Endometrium (tissue), 2 donors: ENCODE measurements at regions not wholly inside any gene's neighbourhood (a gene's known extent, or its start where the extent isn't known, plus 50 kb on each side); places are given as distances from the start of the nearest gene placed in this dataset.
A peak's percentile ranks its signal among the peaks of the same experiment; 100 is the strongest.

Experiments used
- FAIRE-seq: peaks from 2 replicates; lab custom pipeline; 2012; peaks lifted over from hg19 to GRCh38; lab: Jason Lieb, UNC
- donor health status: control.
- donor health status: control.

DNA sequence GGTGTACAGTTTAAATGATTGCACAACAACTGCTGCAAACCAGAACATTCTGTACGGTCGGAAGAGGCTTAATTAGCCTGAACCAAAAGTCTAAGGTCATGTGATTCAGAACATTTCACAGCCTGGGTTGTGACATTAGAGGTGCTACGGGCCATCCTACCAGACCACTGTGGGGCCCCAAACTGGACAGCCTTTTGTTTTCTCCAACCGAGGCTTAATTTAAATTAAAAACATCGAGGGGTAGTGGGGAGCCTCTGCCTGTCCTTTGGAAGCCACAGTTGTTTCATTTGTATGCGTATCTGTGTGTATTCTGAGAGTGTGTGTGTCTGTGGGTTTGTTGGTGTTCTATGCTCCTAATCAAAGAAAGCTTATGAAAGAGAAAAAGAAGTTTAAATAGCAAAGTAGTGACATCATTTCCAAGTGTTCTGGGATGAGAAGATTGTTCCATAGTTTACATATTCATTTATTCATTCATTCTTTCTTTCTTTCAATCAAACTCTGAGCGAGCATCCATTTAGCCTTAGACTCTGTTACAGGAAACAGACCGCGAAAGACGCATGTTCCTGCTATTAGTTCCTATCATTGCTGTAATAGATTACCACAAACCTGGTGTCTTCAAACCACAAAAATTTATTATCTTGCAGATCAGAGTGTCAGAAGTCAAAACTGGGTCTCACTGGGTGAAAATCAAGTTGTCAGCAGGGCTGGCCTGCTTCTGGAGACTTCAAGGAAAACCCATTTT is 444.8 kb downstream of the FOXO1 start:
- no peak for FAIRE-seq

DNA sequence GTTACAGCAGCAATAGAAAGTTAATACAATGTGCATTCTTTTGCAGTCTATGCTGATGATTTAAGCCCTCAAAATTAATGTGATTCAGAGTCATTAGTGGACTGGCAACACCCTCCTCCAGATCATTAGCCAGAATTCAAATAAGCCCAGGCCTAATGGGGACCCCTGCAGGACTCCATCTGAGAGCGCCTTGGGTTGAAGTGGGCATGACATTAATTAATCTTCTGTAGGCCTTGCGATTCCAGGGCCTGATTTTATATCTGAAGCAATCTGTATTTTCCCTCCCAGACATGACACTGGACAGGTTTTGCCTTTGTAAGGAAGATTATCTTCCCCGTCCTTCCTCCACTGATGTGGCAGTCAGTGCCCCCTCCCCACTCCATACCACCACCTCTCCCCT is 442.9 kb downstream of the FOXO1 start:
- FAIRE-seq: no peak

DNA sequence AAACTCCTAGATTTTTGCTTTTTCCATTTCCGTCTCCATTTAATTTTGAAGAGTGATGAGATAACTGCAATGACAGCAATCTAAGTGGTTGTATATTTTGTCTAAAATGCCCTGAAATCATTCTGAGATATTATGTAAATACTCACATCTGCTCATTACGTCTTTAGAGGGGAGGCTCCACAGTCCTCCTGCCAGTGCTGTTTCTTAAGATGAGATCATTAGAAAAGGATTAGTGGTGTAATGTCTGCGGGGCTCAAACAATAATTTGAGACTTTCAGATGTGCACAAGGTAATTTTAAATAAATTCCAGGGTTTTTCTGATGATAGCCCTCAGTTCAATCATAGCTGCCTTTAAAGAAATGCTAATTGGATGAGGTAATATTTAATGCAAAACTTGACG is 437.9 kb downstream of the FOXO1 start:
- FAIRE-seq: peak; percentile 66

DNA sequence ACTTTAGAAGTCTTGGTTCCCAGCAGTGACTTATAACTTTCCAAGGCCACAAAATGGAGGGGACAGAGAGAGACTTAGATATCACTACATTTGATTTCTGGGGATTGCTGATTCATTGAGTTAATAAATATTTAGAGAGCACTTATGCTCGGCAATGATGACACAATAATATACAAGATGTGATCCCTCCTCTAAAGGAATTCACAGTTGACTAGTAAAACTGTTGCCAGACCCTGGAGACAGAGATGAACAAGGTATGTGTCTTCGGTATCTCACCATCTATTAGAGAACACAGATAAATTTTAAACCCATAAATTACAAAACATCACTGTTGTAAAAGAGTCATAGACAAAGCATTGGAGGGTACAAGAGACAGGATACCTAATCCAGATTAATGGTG is 437.5 kb downstream of the FOXO1 start:
- no peak for FAIRE-seq

DNA sequence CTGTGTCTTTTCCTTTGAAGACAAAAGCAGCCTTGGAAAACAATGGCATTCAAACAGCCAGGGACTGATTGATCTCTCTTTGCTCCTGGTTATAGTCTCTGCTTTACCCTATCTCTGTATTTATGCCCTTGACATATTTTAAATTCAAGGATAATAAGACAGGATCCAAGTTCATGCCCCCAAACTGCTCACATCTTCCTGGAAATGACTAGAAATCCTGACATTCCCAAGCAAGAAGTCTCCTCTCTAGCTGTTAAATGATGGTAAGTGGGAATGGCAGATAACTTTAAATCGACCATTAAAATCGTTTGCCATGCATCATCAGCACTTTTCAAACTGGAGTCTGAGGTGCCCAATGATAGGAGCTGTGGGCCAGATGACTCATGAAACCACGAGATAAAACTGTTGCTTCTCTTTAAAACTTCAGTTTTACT is 435.6 kb downstream of the FOXO1 start:
- no peak for FAIRE-seq

DNA sequence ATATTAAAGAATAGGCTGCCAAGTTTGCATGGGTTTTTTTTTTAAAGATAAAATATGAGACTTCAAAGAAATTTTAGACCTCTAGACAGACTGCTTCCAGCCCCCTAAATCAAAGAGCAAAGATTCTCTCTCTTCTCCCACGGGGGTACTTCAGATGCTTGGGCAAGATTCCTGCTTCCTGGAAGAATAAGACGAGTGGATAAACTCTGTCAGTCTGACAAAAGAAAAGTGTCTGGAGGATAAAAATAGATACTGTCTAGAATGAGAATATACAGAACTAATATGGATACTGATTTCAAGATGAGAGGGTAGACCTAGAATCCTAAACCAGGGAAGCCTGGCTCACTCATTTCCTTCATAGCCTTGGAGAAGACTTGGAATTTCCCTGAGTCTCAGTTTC is 435.1 kb downstream of the FOXO1 start:
- FAIRE-seq: no peak

DNA sequence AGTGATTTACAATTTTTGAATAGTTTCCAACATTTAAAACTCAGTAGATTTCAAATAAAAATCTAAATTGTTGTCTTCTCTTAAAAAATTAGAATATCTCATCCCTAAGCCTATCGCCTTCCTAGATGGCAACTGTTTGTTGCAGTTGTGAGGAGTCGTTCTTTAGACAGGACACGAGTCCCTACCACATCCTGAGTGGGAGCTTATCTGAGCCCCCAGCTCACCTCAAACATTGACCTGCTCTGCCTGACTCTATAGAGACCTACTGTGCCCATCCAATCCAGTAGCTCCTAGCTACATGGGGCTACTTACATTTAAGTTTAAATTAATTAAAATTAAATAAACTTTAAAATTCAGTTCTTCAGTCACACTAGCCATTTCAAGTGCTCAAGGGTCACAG is 434.7 kb downstream of the FOXO1 start:
- no peak for FAIRE-seq

DNA sequence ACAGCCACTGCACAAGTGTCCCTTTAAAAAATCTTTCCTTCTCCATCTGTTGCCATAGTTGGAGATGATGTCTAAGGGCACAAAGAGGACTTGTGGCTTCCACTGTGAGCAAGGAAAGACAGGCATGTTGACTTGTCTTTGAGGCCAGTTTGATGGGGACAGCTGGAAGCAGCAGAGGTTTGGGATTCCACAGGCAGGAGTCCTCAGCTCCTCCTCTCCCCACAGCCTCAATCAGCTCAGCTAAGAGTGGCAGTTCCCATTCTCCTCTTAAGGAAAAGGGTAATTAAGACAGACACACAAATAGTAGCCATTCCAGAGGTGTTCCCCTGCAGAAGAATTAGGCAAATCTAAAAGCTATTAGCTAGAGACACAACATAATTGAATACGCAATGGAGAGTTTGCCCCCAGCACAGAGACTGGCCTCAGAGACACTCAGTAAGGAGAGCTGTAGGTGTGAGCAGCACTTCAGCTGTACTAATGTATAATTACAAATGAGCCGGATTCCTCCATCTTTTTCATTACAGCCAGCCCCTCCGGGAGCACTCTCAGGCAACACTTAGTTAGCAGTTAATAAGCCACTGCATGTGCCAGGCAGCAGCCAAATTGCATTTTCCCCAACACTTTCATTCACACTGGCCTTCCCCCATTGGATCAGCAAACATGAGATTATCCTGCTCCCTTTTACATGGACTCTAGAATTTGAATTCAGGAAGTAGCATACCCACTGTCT is 434.0 kb downstream of the FOXO1 start:
- no peak for FAIRE-seq

DNA sequence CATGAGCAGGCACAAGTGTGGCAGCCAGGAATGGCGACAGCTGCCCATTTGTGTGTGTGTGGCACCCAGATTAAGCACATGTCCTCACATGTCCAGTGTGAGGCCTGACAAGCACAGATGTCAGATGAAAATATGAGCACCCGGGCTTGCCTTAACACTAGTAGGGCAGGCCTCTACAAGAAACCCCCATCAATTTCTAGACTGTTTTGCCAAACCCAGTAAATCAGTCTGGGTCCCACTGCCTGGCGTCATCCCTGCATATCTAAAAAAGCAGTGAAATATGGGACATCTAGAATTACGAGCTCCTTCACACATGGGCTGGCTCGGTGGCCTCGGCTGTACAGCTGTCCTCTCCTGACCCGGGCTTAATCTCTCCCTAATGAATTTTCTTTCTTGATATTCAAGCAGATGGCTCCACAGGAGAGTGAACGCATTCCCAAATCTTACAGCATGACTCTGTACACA is 432.7 kb downstream of the FOXO1 start:
- FAIRE-seq: no peak

DNA sequence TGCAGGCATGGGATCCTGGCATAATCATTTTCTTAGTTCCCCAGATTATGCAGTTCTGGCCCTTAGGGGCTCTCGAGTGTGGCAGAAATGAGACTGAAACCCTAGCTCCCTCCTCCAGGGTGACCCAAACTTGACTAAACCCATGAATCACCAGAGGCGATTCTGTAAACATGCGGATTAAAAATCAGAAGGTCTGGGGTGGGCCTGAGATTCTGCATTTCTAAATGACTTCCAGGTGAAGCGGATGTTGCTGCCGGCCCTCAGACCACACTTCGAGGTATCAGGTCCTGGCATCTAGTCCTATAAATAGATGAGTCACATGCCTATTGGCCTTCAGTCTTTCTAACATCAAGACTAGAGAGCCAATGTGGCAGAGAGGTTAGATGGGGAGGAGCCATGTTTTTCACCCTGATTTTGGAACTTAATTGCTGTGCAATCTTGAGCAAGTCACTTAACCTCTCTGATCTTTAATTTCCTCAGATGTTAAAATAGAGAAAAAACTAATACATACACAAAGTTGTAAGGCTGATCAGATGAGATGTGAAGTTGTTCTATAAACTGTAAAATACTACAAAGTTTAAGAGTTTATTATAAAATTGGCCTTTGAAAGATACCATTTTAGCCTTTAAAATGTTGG is 431.2 kb downstream of the FOXO1 start:
- FAIRE-seq: no peak

DNA sequence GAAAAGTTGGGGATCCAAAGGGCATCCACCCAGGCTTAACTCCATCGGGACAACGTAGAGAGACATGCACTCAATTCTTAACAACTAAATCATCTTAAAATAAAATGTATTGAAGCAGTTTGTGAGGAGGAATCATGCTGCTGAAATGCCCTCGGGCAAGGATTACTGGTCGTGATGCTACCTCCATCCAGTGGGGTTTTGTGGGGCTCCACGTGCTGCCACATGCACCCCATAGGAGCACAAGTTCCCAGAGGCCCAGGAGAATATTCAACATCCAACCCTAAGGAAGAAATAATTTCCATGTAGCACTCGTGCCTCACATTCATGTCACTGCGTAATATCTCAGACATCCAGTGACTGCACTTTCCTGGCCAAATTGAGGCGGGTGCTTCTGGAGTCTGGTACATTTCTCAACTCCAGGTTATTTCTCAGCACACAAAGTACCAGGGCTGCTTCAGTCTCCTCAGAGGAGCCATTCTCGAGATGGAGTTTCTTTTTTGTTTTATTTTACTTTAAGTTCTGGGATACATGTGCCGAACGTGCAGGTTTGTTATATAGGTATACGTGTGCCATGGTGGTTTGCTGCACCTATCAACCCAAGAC is 429.8 kb downstream of the FOXO1 start:
- no peak for FAIRE-seq

DNA sequence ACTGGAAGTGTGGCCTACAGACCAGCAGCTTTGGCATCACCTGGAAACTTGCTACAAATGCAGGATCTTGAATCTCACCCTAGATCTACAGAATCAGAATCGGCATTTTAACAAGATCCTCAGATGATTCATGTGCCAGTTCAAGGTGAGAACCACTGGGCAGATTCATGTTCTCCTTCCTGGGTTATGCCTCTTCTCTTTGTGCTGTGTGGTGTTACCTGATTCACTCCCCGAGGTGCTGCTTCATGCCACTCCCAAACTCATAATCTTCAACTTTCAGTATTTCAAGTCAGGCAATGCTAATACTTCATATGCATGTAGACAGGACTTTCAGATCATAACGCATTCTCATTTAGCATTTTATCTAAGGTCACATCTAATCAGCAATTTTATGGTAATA is 427.7 kb downstream of the FOXO1 start:
- no peak for FAIRE-seq

DNA sequence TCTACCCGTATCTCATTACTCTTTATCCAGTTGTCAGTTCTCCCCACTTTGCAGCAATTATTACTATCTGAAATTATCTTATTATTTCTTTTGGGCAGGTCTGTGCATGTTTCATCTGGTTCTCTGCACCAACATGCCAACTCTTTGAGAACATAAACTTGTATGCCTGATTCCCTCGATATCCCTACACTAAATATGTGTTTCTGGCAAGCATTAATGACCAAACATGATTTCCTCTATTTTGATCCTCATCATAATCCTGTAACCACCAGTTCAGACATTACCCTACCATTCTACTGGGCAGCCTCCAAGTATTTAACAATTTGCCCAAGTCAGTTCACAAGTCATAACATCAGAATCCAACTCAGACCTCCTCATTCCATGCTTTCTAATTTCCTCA is 426.1 kb downstream of the FOXO1 start:
- FAIRE-seq: no peak

DNA sequence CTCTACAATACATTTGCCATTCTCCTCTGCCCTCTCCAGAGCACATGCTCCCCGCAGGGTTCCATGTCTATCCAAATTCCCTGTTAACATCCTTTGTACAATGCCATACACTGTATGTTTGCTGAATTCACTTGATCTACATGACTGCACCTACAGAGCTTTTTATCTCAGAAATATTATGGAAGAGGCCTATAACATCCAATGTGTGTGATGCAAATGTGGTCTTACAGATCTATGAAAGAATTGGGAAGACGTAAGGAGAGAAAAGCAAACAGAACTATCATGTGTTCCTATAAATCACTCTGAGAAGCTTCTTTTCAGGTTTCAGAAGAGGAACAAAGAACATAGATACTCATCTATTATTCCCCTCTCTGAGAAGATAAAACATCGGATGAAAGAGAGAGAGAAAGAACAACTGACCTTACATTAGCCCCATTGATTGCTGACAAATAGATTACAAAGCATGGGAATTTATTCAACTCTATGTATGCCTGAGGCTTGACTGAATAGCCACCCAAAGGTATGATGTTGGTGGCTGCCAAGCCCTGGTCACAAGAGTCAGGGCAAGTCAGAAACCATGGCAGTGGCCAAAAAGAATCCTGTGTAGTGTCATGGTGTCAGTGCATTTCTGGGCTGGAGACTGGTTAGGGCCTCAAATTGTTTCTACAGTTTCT is 425.2 kb downstream of the FOXO1 start:
- FAIRE-seq: no peak

DNA sequence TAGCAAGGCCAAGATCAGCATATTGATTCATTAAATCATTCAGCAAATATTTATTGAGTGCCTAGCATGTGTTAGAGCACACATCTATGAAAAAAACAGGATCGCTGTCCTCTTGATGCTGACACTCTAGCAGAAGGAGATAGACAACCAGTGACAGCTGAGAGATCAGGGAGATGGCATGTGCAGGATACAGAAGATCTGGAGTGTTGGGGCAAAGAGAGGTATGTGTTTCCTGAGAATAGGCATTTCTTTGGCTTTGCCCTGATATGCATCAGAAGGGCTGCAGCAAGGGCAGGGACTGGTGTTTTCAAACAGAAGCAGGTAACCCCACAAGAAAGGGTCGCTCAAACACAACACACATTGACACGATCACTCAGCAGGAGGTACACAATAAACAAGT is 423.4 kb downstream of the FOXO1 start:
- FAIRE-seq: no peak

DNA sequence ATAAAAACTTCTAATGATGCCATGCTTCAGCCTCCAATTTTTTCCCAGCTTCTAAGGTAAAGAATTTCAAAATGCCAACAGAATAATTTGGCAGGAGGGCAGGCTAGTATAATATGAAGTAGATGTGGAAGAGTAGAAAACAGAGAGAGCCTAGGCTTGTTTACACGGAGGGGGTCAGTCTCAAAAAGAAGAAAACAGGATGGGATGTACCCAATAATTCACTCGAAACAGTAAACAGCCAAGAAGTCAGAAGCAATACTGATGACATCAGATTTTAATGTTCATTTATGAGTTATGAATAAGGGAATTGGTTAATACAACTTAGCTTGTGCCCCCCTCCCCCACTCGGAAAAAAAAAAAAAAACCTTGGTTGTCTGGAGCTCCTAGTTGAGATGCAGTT is 422.5 kb downstream of the FOXO1 start:
- FAIRE-seq: no peak

DNA sequence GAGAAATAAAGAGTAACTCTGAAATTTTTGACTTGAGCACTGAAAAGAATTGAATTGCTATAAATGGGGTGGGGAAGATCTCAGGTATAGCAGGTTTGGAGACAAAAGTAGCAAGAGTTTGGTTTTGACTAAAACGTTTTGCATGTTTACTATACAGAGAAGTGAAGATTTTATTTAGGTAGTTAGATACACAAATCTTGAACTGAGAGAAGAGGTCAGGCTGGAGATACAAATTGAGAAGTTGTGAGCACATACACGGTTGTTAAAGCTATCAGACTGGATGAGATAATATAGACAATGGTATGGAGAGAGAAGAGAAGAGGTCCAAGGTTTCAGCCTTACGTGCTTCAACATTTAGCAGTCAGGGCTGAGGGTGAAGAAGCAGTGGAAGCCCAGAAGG is 420.9 kb downstream of the FOXO1 start:
- no peak for FAIRE-seq

DNA sequence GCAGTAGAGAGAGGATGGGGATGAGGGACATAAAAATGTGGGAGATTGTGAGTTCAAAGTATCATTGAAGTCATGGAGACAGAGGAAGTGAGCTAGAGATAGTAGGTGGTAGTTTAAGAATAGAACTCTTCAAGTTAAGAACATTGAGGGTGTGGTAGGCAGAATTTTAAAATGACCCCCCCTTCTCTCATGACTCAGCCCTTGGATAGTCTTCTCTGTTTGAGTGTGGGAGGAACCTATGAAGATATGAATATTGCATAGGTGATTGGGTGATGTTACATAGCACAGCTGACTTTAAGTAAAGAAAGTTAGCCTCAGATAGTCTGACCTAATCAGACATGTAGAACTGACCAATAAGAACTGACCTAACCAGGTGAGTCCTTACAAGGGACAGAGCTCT is 418.6 kb downstream of the FOXO1 start:
- no peak for FAIRE-seq

DNA sequence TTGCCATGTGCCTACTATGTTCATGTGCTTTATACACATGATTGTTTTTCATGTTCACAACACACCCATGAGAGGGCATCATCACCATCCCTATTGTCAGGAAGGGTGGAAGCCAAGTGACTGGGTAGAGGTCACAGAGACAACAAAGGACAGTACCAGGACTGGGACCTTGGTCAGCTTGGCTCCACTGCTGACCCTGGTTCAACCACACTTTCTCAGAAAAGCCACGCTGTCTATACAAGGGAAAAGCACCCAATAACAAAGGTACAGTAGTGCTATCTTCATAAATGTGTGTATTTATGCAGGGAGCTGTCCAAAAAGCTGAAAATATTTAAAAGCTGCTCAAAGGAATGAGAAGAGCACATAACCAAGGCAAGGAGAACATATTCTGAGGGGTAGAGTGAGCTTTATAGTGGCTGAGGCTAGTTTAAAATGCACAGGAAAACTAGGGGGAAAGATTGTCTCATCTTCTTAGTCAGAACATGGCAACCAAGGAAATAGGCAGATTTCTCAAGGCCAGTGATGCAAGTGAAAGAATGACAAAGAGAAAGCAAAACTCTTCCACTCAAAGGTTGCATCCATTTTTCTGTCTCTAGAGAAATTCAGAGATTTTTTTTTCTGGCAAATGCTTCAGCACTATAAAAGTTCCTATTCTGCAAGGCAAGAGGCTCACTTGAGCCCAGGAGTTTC is 415.0 kb downstream of the FOXO1 start:
- FAIRE-seq: no peak

DNA sequence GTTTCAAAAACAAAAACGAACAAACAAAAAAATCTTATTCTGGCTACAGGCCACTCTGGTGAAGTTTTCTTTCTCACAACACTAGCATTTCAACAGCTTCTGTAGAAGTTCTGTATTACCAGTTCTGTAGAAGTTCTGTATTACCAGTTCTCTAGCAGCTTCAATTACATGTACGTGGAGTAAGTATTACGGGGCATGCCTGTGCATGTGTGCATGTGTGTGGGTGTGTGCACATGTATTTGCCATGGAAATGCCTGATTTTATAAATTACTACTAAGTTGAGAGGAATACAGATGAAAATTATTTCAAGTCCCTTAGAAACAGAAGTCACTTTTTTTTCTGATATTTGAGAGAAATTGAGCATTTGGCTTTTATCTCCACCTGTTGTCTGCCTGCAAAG is 414.2 kb downstream of the FOXO1 start:
- no peak for FAIRE-seq

DNA sequence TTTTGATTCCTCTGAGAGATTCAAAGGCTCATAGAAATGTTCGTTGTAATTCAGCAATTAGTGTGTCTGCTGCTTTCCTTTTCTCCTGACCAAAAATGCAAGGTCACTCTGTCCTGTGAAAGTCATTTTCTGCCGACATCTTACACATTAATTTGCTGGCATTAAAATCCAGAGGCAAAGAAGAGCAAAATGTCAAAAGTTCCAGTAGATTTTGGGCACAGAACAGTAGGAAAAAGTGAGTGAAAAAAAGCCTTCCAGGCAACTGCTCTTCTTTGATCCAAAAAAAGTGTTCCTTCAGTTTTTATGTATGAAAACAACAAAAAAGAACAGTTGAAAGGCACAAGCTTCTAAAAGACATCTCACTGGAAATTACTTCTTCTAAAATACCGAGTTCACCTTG is 413.8 kb downstream of the FOXO1 start:
- peak; percentile 78 for FAIRE-seq

DNA sequence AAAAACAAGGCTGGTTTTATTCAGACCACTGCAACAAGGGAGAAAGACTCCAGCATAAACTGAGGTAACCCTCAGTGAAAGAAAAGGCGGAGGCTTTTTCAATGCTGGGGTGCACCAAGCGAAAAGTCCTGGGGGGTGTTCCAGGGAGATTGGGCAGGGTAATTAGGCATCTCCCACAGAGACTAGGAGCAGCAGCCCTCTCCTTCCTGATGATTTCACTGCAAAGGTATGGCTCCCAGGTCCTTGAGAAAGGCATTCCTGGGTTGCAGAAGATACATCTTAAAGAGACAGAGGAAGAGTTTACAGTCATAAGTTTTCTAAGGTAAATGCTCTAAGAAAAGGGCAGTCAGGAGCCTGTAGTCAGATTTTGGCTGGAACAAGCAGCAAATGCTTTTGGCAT is 412.0 kb downstream of the FOXO1 start:
- FAIRE-seq: no peak
